ENCODE measurements at regions not wholly inside any gene's neighbourhood (a gene's known extent, or its start where the extent isn't known, plus 50 kb on each side); places are given as distances from the start of the nearest gene placed in this dataset.

- WGBS, 2 donors (ENCODE audit: extremely low coverage in 2 of 2, insufficient read length in 2 of 2, insufficient replicate concordance in 1 of 2): no CpG with 5 or more reads among the region's 1 CpG
Measured at GRCh38 chr12:33129500-33129899, 232.9 kb upstream of the PKP2 start.

GRCh38 chr12:33125755-33126154 is 229.2 kb upstream of the PKP2 start:
- no peaks in the 10 kb centered on the region for H3K27me3 ChIP-seq (ENCODE audit: control insufficient read depth in 3 of 3, insufficient read depth in 3 of 3, low read depth in 1 of 3, low read length in 3 of 3)
- H2AK5ac ChIP-seq (ENCODE audit: low read depth, low read length): no peak overlapping the region
- no peak overlapping the region for H2BK5ac ChIP-seq (ENCODE audit: low read length)
- H3K36me3 ChIP-seq (replicated peaks in 1 of 2; ENCODE audit: control insufficient read depth in 2 of 2, insufficient read depth in 2 of 2, low read length in 2 of 2): no peaks in the 10 kb centered on the region
- H3K27ac ChIP-seq (replicated peaks; ENCODE audit: low read length): no peak overlapping the region
- H4K8ac ChIP-seq (ENCODE audit: low read depth, low read length): no peak overlapping the region
- DNase-seq (ENCODE audit: low spot score): no peak
- no peak overlapping the region for H3K18ac ChIP-seq (ENCODE audit: low read length)
- no peak overlapping the region for H3K4me3 ChIP-seq (ENCODE audit: low read length in 2 of 2)
- no peak overlapping the region for H3K9ac ChIP-seq (ENCODE audit: low read depth, low read length, poor library complexity)
- H3K4ac ChIP-seq (ENCODE audit: low read length): no peak overlapping the region
- H2BK120ac ChIP-seq (ENCODE audit: low read depth, low read length): no peak overlapping the region
- no peaks in the 10 kb centered on the region for H3K4me1 ChIP-seq (ENCODE audit: control insufficient read depth in 2 of 2, insufficient read depth in 1 of 2, low read depth in 1 of 2, low read length in 2 of 2)
- H3K4me2 ChIP-seq (ENCODE audit: insufficient read depth, low read length, poor library complexity, severe bottlenecking): no peak overlapping the region
- H2BK15ac ChIP-seq (ENCODE audit: low read length): no peak overlapping the region
- no peak overlapping the region for H3K14ac ChIP-seq (ENCODE audit: low read length)
- H3K23ac ChIP-seq (ENCODE audit: low read depth, low read length, poor library complexity): no peak overlapping the region
- no peak overlapping the region for H4K91ac ChIP-seq (ENCODE audit: low read depth, low read length, poor library complexity)
- no peak overlapping the region for H2AFZ ChIP-seq (ENCODE audit: low read length)
- no peak overlapping the region for H2BK12ac ChIP-seq (ENCODE audit: low read length)
- H3K79me1 ChIP-seq (ENCODE audit: low read depth, low read length): no peaks in the 10 kb centered on the region
- H3K9me3 ChIP-seq (replicated peaks in 1 of 2; ENCODE audit: control insufficient read depth in 2 of 2, insufficient read depth in 1 of 2, low read depth in 1 of 2, low read length in 2 of 2): no peaks in the 10 kb centered on the region

More at GRCh38 chr12:33129500-33129899, 232.9 kb upstream of the PKP2 start:
- no peak overlapping the region for H2AFZ ChIP-seq (ENCODE audit: low read length)
- no peak overlapping the region for H2BK5ac ChIP-seq (ENCODE audit: low read length)
- no peak overlapping the region for H2BK12ac ChIP-seq (ENCODE audit: low read length)
- no peaks in the 10 kb centered on the region for H3K4me1 ChIP-seq (ENCODE audit: control insufficient read depth in 2 of 2, insufficient read depth in 1 of 2, low read depth in 1 of 2, low read length in 2 of 2)
- no peak overlapping the region for H3K18ac ChIP-seq (ENCODE audit: low read length)
- no peak overlapping the region for H2BK120ac ChIP-seq (ENCODE audit: low read depth, low read length)
- H3K36me3 ChIP-seq (replicated peaks in 1 of 2; ENCODE audit: control insufficient read depth in 2 of 2, insufficient read depth in 2 of 2, low read length in 2 of 2): no peaks in the 10 kb centered on the region
- no peak overlapping the region for H4K8ac ChIP-seq (ENCODE audit: low read depth, low read length)
- H3K14ac ChIP-seq (ENCODE audit: low read length): no peak overlapping the region
- no peak overlapping the region for H2AK5ac ChIP-seq (ENCODE audit: low read depth, low read length)
- H3K23ac ChIP-seq (ENCODE audit: low read depth, low read length, poor library complexity): no peak overlapping the region
- H3K9ac ChIP-seq (ENCODE audit: low read depth, low read length, poor library complexity): no peak overlapping the region
- no peak for DNase-seq (ENCODE audit: low spot score)
- H3K4me2 ChIP-seq (ENCODE audit: insufficient read depth, low read length, poor library complexity, severe bottlenecking): no peak overlapping the region
- H2BK15ac ChIP-seq (ENCODE audit: low read length): no peak overlapping the region
- H3K27me3 ChIP-seq (ENCODE audit: control insufficient read depth in 3 of 3, insufficient read depth in 3 of 3, low read depth in 1 of 3, low read length in 3 of 3): no peaks in the 10 kb centered on the region
- peaks cover 0 to 3% of the 10 kb centered on the region in 2 donors for H3K9me3 ChIP-seq (replicated peaks in 1 of 2; ENCODE audit: control insufficient read depth in 2 of 2, insufficient read depth in 1 of 2, low read depth in 1 of 2, low read length in 2 of 2)
- no peaks in the 10 kb centered on the region for H3K79me1 ChIP-seq (ENCODE audit: low read depth, low read length)
- no peak overlapping the region for H4K91ac ChIP-seq (ENCODE audit: low read depth, low read length, poor library complexity)
- H3K4ac ChIP-seq (ENCODE audit: low read length): no peak overlapping the region
- H3K4me3 ChIP-seq (ENCODE audit: low read length in 2 of 2): no peak overlapping the region
- H3K27ac ChIP-seq (replicated peaks; ENCODE audit: low read length): no peak overlapping the region

- Histone ChIP-seq H3K9ac (ENCODE audit: low read depth, low read length, poor library complexity) (no peak overlapping the region), H2BK5ac (ENCODE audit: low read length) (no peak overlapping the region), H3K9me3 (replicated peaks in 1 of 2; ENCODE audit: control insufficient read depth in 2 of 2, insufficient read depth in 1 of 2, low read depth in 1 of 2, low read length in 2 of 2) (no peaks in the 10 kb centered on the region), H2BK15ac (ENCODE audit: low read length) (no peak overlapping the region), H3K4me1 (ENCODE audit: control insufficient read depth in 2 of 2, insufficient read depth in 1 of 2, low read depth in 1 of 2, low read length in 2 of 2) (no peaks in the 10 kb centered on the region), H2BK120ac (ENCODE audit: low read depth, low read length) (no peak overlapping the region), H2AK5ac (ENCODE audit: low read depth, low read length) (no peak overlapping the region), H3K23ac (ENCODE audit: low read depth, low read length, poor library complexity) (no peak overlapping the region), H3K4ac (ENCODE audit: low read length) (no peak overlapping the region), H2AFZ (ENCODE audit: low read length) (no peak overlapping the region), H3K4me2 (ENCODE audit: insufficient read depth, low read length, poor library complexity, severe bottlenecking) (no peak overlapping the region), H3K27me3 (ENCODE audit: control insufficient read depth in 3 of 3, insufficient read depth in 3 of 3, low read depth in 1 of 3, low read length in 3 of 3) (no peaks in the 10 kb centered on the region), H2BK12ac (ENCODE audit: low read length) (no peak overlapping the region), H4K91ac (ENCODE audit: low read depth, low read length, poor library complexity) (no peak overlapping the region), H3K79me1 (ENCODE audit: low read depth, low read length) (no peaks in the 10 kb centered on the region), H3K4me3 (ENCODE audit: low read length in 2 of 2) (no peak overlapping the region), H3K18ac (ENCODE audit: low read length) (no peak overlapping the region), H3K36me3 (replicated peaks in 1 of 2; ENCODE audit: control insufficient read depth in 2 of 2, insufficient read depth in 2 of 2, low read length in 2 of 2) (no peaks in the 10 kb centered on the region), H3K27ac (replicated peaks; ENCODE audit: low read length) (no peak overlapping the region), H3K14ac (ENCODE audit: low read length) (no peak overlapping the region), H4K8ac (ENCODE audit: low read depth, low read length) (no peak overlapping the region)
- no CpG with 5 or more reads among the region's 1 CpG for WGBS, 2 donors (ENCODE audit: extremely low coverage in 2 of 2, insufficient read length in 2 of 2, insufficient replicate concordance in 1 of 2)
- no peak for DNase-seq (ENCODE audit: low spot score)
Measured at GRCh38 chr12:33116284-33116683, 219.7 kb upstream of the PKP2 start.

- Histone ChIP-seq H3K14ac (ENCODE audit: low read length) (no peak overlapping the region), H4K91ac (ENCODE audit: low read depth, low read length, poor library complexity) (no peak overlapping the region), H3K27me3 (ENCODE audit: control insufficient read depth in 3 of 3, insufficient read depth in 3 of 3, low read depth in 1 of 3, low read length in 3 of 3) (no peaks in the 10 kb centered on the region), H3K27ac (replicated peaks; ENCODE audit: low read length) (no peak overlapping the region), H2BK12ac (ENCODE audit: low read length) (no peak overlapping the region), H2BK15ac (ENCODE audit: low read length) (no peak overlapping the region), H3K23ac (ENCODE audit: low read depth, low read length, poor library complexity) (no peak overlapping the region), H3K36me3 (replicated peaks in 1 of 2; ENCODE audit: control insufficient read depth in 2 of 2, insufficient read depth in 2 of 2, low read length in 2 of 2) (no peaks in the 10 kb centered on the region), H3K4me1 (ENCODE audit: control insufficient read depth in 2 of 2, insufficient read depth in 1 of 2, low read depth in 1 of 2, low read length in 2 of 2) (no peaks in the 10 kb centered on the region), H2BK120ac (ENCODE audit: low read depth, low read length) (no peak overlapping the region), H3K4ac (ENCODE audit: low read length) (no peak overlapping the region), H4K8ac (ENCODE audit: low read depth, low read length) (no peak overlapping the region), H3K4me3 (ENCODE audit: low read length in 2 of 2) (no peak overlapping the region), H2AFZ (ENCODE audit: low read length) (no peak overlapping the region), H3K9me3 (replicated peaks in 1 of 2; ENCODE audit: control insufficient read depth in 2 of 2, insufficient read depth in 1 of 2, low read depth in 1 of 2, low read length in 2 of 2) (no peaks in the 10 kb centered on the region), H3K4me2 (ENCODE audit: insufficient read depth, low read length, poor library complexity, severe bottlenecking) (no peak overlapping the region), H3K9ac (ENCODE audit: low read depth, low read length, poor library complexity) (no peak overlapping the region), H2BK5ac (ENCODE audit: low read length) (no peak overlapping the region), H3K79me1 (ENCODE audit: low read depth, low read length) (no peaks in the 10 kb centered on the region), H3K18ac (ENCODE audit: low read length) (no peak overlapping the region), H2AK5ac (ENCODE audit: low read depth, low read length) (no peak overlapping the region)
- no peak for DNase-seq (ENCODE audit: low spot score)
- WGBS, 2 donors (ENCODE audit: extremely low coverage in 2 of 2, insufficient read length in 2 of 2, insufficient replicate concordance in 1 of 2): no CpG with 5 or more reads among the region's 2 CpGs
Measured at GRCh38 chr12:33115716-33116115, 219.1 kb upstream of the PKP2 start.

All from neuronal stem cell (in vitro differentiated cells).